K562 (cell line): ENCODE measurements at regions not wholly inside any gene's neighbourhood (a gene's known extent, or its start where the extent isn't known, plus 50 kb on each side); places are given as distances from the start of the nearest gene placed in this dataset.

ENCODE experiments used
- ATAC-seq: fragments of 200-7000 bp; cut with Tn5 transposase; 3 replicates; pipeline ENCODE4 v1.9.1; 2020; ENCODE audit warnings: moderate library complexity
- BruUV-seq: library from RNA; stranded (reverse); fragments of 400-500 nt; replicated peaks from 2 replicates; lab custom pipeline; 2021; lab: Mats Ljungman, UMichigan
- CTCF ChIA-PET: fragments of 300-600 bp; formaldehyde crosslinking; extraction: SDS; loops from one replicate; lab custom pipeline; 2021; ENCODE audit warnings: low intra/inter-chr PET ratio; lab: Yijun Ruan, JAX
- POLR2A ChIA-PET: fragments of 300-600, 350-650 bp; sonication (Branson Sonifier 250); formaldehyde crosslinking; extraction: SDS; loops from one replicate; lab custom pipeline; 2021; ENCODE audit warnings: antibody characterized with exemption, inconsistent platforms; lab: Yijun Ruan, JAX
- DNase-seq, 4 experiments: peaks; one replicate each; pipeline versions ENCODE4 v3.0.0 to v3.0.0-alpha.2; 2011 to 2018; ENCODE audit warnings: low spot score in 3 of 4, mixed read lengths in 3 of 4; ENCODE audit errors: extremely low read depth in 1 of 4
- FAIRE-seq: peaks from 2 replicates; lab custom pipeline; 2011; peaks lifted over from hg19 to GRCh38; lab: Jason Lieb, UNC
- H2AFZ ChIP-seq: 2 replicates; pipeline ENCODE4 v1.6.0; 2011; ENCODE audit warnings: low read depth, low read length, control low read depth, inconsistent platforms
- H3K27ac ChIP-seq: fragments of 200-600 bp; 3 replicates; pipeline ENCODE4 v1.8.0; 2011; ENCODE audit warnings: low read depth, mild to moderate bottlenecking, control low read depth, inconsistent platforms, low read length, moderate library complexity, mixed read lengths; ENCODE audit errors: extremely low read depth
- H3K27me3 ChIP-seq, 2 experiments: fragments of 300-600 bp in 1 of 2; 2 replicates in 1 of 2; 3 replicates in 1 of 2; pipeline versions ENCODE4 v1.6.0 to v1.8.0; 2011; ENCODE audit warnings: inconsistent platforms in 2 of 2, low read length in 2 of 2, mild to moderate bottlenecking in 1 of 2, mixed read lengths in 1 of 2, moderate library complexity in 1 of 2; ENCODE audit not compliant: control insufficient read depth in 2 of 2, insufficient read depth in 2 of 2
- H3K36me3 ChIP-seq: fragments of 300-600 bp; 3 replicates; pipeline ENCODE4 v1.8.0; 2011; ENCODE audit warnings: mild to moderate bottlenecking, low read length, inconsistent platforms; ENCODE audit not compliant: control insufficient read depth, insufficient read depth
- H3K4me1 ChIP-seq, 2 experiments: fragments of 200-600 bp in 1 of 2; replicated peaks in 1 of 2; 2 replicates in 1 of 2; 3 replicates in 1 of 2; pipeline versions ENCODE4 v1.5.1 to v1.8.0; 2011; ENCODE audit warnings: inconsistent platforms in 2 of 2, low read length in 2 of 2, mild to moderate bottlenecking in 1 of 2, mixed read lengths in 1 of 2, moderate library complexity in 1 of 2; ENCODE audit not compliant: control insufficient read depth in 2 of 2, insufficient read depth in 2 of 2
- H3K4me2 ChIP-seq: 2 replicates; pipeline ENCODE4 v1.6.1; 2011; ENCODE audit warnings: low read length, control low read depth, inconsistent platforms, mixed read lengths; ENCODE audit not compliant: insufficient read depth
- H3K4me3 ChIP-seq: fragments of 200-600 bp; sonication (generic), shearing (Covaris generic); 2 replicates; pipeline ENCODE4 v1.5.1; 2016; ENCODE audit warnings: control low read depth, inconsistent platforms
- H3K79me2 ChIP-seq: fragments of 200-600 bp; 3 replicates; pipeline ENCODE4 v1.8.0; 2011; ENCODE audit warnings: low read length, inconsistent platforms; ENCODE audit not compliant: control insufficient read depth, insufficient read depth
- H3K9ac ChIP-seq, 2 experiments: 2 replicates each; pipeline versions ENCODE4 v1.6.0 to v1.6.1; 2011; ENCODE audit warnings: low read depth in 2 of 2, low read length in 2 of 2, control low read depth in 1 of 2, inconsistent platforms in 1 of 2, mild to moderate bottlenecking in 1 of 2, mixed read lengths in 1 of 2; ENCODE audit not compliant: insufficient read depth in 1 of 2
- H3K9me1 ChIP-seq: one replicate; pipeline ENCODE4 v1.6.0; 2011; ENCODE audit warnings: inconsistent platforms, mild to moderate bottlenecking, low read length, moderate library complexity; ENCODE audit not compliant: control insufficient read depth, insufficient read depth
- H3K9me3 ChIP-seq: replicated peaks from 2 replicates; pipeline ENCODE4 v1.5.1; 2011; ENCODE audit warnings: low read depth, low read length, inconsistent platforms; ENCODE audit not compliant: control insufficient read depth, insufficient read depth
- H4K20me1 ChIP-seq: replicated peaks from 2 replicates; pipeline ENCODE4 v1.6.1; 2011; ENCODE audit warnings: low read length, inconsistent platforms, mixed read lengths; ENCODE audit not compliant: control insufficient read depth, insufficient read depth
- CBFB ChIP-seq: sonication (generic); formaldehyde crosslinking; IDR thresholded peaks from 2 replicates; pipeline ENCODE4 v1.4.0; 2020; ENCODE audit warnings: mild to moderate bottlenecking, missing genetic modification reagents
- CSDE1 ChIP-seq, 2 experiments: fragments of 450-650 bp; IDR thresholded peaks; 2 replicates each; pipeline ENCODE4 v1.6.1; 2016; ENCODE audit warnings: mild to moderate bottlenecking in 1 of 2
- ID3 ChIP-seq, 2 experiments: fragments of 250-450 bp in 1 of 2; fragments of 450-650 bp in 1 of 2; sonication (Bioruptor Pico) in 1 of 2; IDR thresholded peaks; 2 replicates each; pipeline versions ENCODE4 v1.6.1 to v1.8.0; 2016 to 2021; ENCODE audit warnings: mild to moderate bottlenecking in 2 of 2, moderate library complexity in 2 of 2, missing compliant biosample characterization in 1 of 2, missing genetic modification characterization in 1 of 2
- MCM5 ChIP-seq: fragments of 450-650 bp; IDR thresholded peaks from 2 replicates; pipeline ENCODE4 v1.6.1; 2016; ENCODE audit warnings: low read depth
- MCM7 ChIP-seq, 2 experiments: fragments of 450-650 bp; IDR thresholded peaks; 2 replicates each; pipeline ENCODE4 v1.6.1; 2016 to 2018
- MEF2A ChIP-seq: IDR thresholded peaks from 2 replicates; pipeline ENCODE4 v1.6.1; 2011; ENCODE audit warnings: low read depth, mild to moderate bottlenecking, low read length, moderate library complexity; ENCODE audit not compliant: control insufficient read depth
- MTA2 ChIP-seq: fragments of 450-650 bp; IDR thresholded peaks from 2 replicates; pipeline ENCODE4 v1.6.1; 2016; ENCODE audit warnings: low read depth
- NFIC ChIP-seq: fragments of 450-650 bp; IDR thresholded peaks from 2 replicates; pipeline ENCODE4 v1.6.1; 2017; ENCODE audit warnings: mild to moderate bottlenecking, inconsistent platforms
- OTX1 ChIP-seq: fragments of 450-650 bp; formaldehyde crosslinking; IDR thresholded peaks from 2 replicates; pipeline ENCODE4 v1.4.0; 2022; ENCODE audit warnings: mild to moderate bottlenecking
- TRIM28 ChIP-seq: fragments of 450-650 bp; IDR thresholded peaks from 2 replicates; pipeline ENCODE4 v1.6.1; 2017
- ZBTB8A ChIP-seq: fragments of 450-650 bp; IDR thresholded peaks from 2 replicates; pipeline ENCODE4 v1.6.1; 2018; ENCODE audit warnings: mild to moderate bottlenecking, moderate library complexity; ENCODE audit not compliant: partially characterized antibody
- ZNF518B ChIP-seq: fragments of 250-450 bp; sonication (Bioruptor Pico); IDR thresholded peaks from 2 replicates; pipeline ENCODE4 v1.5.0; 2021; ENCODE audit warnings: mild to moderate bottlenecking, moderate library complexity
- ZNF583 ChIP-seq: fragments of 250-450 bp; sonication (Bioruptor Pico); IDR thresholded peaks from 2 replicates; pipeline ENCODE4 v1.4.0; 2020
- ZZZ3 ChIP-seq: fragments of 450-650 bp; IDR thresholded peaks from 2 replicates; pipeline ENCODE4 v1.6.1; 2016; ENCODE audit warnings: antibody characterized with exemption, mild to moderate bottlenecking, moderate library complexity
- WGBS: fragments of 100-300 bp; shearing (Covaris generic); methylation state at CpG from one replicate; pipeline ENCODE4 v1.1.6; 2016; ENCODE audit warnings: low coverage, mixed read lengths; ENCODE audit not compliant: insufficient coverage; ENCODE audit errors: missing lambda C conversion rate; 5-methylcytosine and 5-hydroxymethylcytosine counted together
- in situ Hi-C: fragments of 300-500 bp; cut with MboI; formaldehyde crosslinking; loops from 4 replicates; pipeline ENCODE4 v1.15.0; 2018; ENCODE audit warnings: inconsistent platforms, mixed read lengths
- intact Hi-C: fragments of 100-400 bp; cut with micrococcal nuclease; formaldehyde crosslinking; loops from 2 replicates; pipeline ENCODE4 v1.14.2; 2022

GRCh38 chr6:14373648-14374437, 256.3 kb downstream of the CD83 start:
- DNase-seq: no peak
- no peak for ATAC-seq
- Histone ChIP-seq H3K4me2 (no peak overlapping the region), H3K36me3 (no peaks in the 10 kb centered on the region), H2AFZ (no peak overlapping the region), H3K4me1 (no peaks in the 10 kb centered on the region), H3K4me3 (no peak overlapping the region), H3K9ac (no peak overlapping the region), H3K79me2 (no peaks in the 10 kb centered on the region), H3K9me3 (no peaks in the 10 kb centered on the region), H3K9me1 (no peaks in the 10 kb centered on the region), H4K20me1 (no peaks in the 10 kb centered on the region), H3K27me3 (peaks cover 6 to 27% of the 10 kb centered on the region in 2 experiments; a peak in 2 of 5 replicates), H3K27ac (no peak overlapping the region)
- no peak for TF ChIP-seq ZNF518B (CRISPR knock-in tag)
- no peak for TF ChIP-seq ZZZ3
- no peak for TF ChIP-seq NFIC
- no peak for TF ChIP-seq TRIM28
- TF ChIP-seq ZBTB8A: no peak
- TF ChIP-seq MCM7 (IDR thresholded peaks at IDR 0.05): no peak
- TF ChIP-seq MCM5: no peak
- no peak for TF ChIP-seq OTX1 (CRISPR knock-in tag)
- no peak for TF ChIP-seq CSDE1 (IDR thresholded peaks at IDR 0.05)
- TF ChIP-seq ZNF583 (CRISPR knock-in tag): no peak
- no peak for TF ChIP-seq ID3 (CRISPR knock-in tag; IDR thresholded peaks at IDR 0.05)
- no peak for TF ChIP-seq ID3 (tag; IDR thresholded peaks at IDR 0.05)
- no peak for TF ChIP-seq MTA2
- no peak for TF ChIP-seq MEF2A
- no peak for TF ChIP-seq CBFB (CRISPR knock-in tag)
- in situ Hi-C loops (no loop called here), intact Hi-C loops (no loop called here)
- POLR2A ChIA-PET: interaction anchor here (0.6 kb wide), 1 partner anchor 9 kb away, joined by 3 read pairs; no protein-coding TSS in a partner anchor
- FAIRE-seq: no peak
- CTCF ChIA-PET: interaction anchor here (0.5 kb wide), 1 partner anchor 1112 kb away, joined by 3 read pairs; no protein-coding TSS in a partner anchor
- 4% methylated on average over 7 of the region's 7 CpGs for WGBS
- BruUV-seq: no TSS peak
